BJ (cell line): ENCODE measurements at regions not wholly inside any gene's neighbourhood (a gene's known extent, or its start where the extent isn't known, plus 50 kb on each side); places are given as distances from the start of the nearest gene placed in this dataset.

ENCODE experiments used
- CTCF ChIA-PET: fragments of 350-600 bp; formaldehyde crosslinking; extraction: SDS; loops from one replicate; lab custom pipeline; 2021; ENCODE audit warnings: antibody characterized with exemption, inconsistent platforms; lab: Yijun Ruan, JAX
- POLR2A ChIA-PET: fragments of 300-600 bp; sonication (Branson Sonifier 250); formaldehyde crosslinking; extraction: SDS; loops from one replicate; lab custom pipeline; 2021; ENCODE audit warnings: antibody characterized with exemption; lab: Charles Lee
- DNase-seq: peaks from one replicate; pipeline ENCODE4 v3.0.0-alpha.2; 2011; ENCODE audit warnings: low read depth
- H3K27me3 ChIP-seq: 2 replicates; pipeline ENCODE4 v1.6.0; 2011; ENCODE audit warnings: low read length; ENCODE audit not compliant: control insufficient read depth, insufficient read depth
- H3K36me3 ChIP-seq: 2 replicates; pipeline ENCODE4 v1.5.1; 2011; ENCODE audit warnings: low read length; ENCODE audit not compliant: control insufficient read depth, insufficient read depth
- H3K4me3 ChIP-seq: 2 replicates; pipeline ENCODE4 v1.5.1; 2011; ENCODE audit warnings: low read depth, mild to moderate bottlenecking, control low read depth, low read length
- CTCF ChIP-seq: IDR thresholded peaks from 2 replicates; pipeline ENCODE4 v1.5.1; 2011; ENCODE audit warnings: low read depth, mild to moderate bottlenecking, control low read depth, inconsistent platforms, low read length, moderate library complexity; ENCODE audit not compliant: insufficient read depth

- no peak for TF ChIP-seq CTCF
- ChIA-PET CTCF (interaction anchor here (1.0 kb wide), 1 partner anchor 53 kb away, joined by 3 read pairs; no protein-coding TSS in a partner anchor), POLR2A (no interaction called here)
- Histone ChIP-seq H3K36me3 (no peaks in the 10 kb centered on the region), H3K4me3 (no peak overlapping the region), H3K27me3 (no peaks in the 10 kb centered on the region)
- no peak for DNase-seq
These were observed 197.2 kb upstream of the NUDT4 start for GRCh38 chr12:93180566-93180965.

GRCh38 chr12:93181409-93181965, 196.2 kb upstream of the NUDT4 start:
- no peaks in the 10 kb centered on the region for H3K36me3 ChIP-seq
- no peak overlapping the region for H3K4me3 ChIP-seq
- no peak for DNase-seq
- TF ChIP-seq CTCF = no peak
- ChIA-PET CTCF (no interaction called here), POLR2A (no interaction called here)
- no peaks in the 10 kb centered on the region for H3K27me3 ChIP-seq

GRCh38 chr12:93183940-93184671, 193.6 kb upstream of the NUDT4 start:
- no peak overlapping the region for H3K4me3 ChIP-seq
- CTCF ChIA-PET = no interaction called here
- H3K36me3 ChIP-seq = no peaks in the 10 kb centered on the region
- no peaks in the 10 kb centered on the region for H3K27me3 ChIP-seq
- no peak for TF ChIP-seq CTCF
- DNase-seq = no peak
- POLR2A ChIA-PET = no interaction called here

- POLR2A ChIA-PET = no interaction called here
- H3K36me3 ChIP-seq = no peaks in the 10 kb centered on the region
- TF ChIP-seq CTCF = no peak
- DNase-seq = no peak
- H3K4me3 ChIP-seq = no peak overlapping the region
- CTCF ChIA-PET = no interaction called here
- H3K27me3 ChIP-seq = no peaks in the 10 kb centered on the region
These were observed 192.9 kb upstream of the NUDT4 start for GRCh38 chr12:93184672-93185368.

GRCh38 chr12:93185369-93185741, 192.4 kb upstream of the NUDT4 start:
- Histone ChIP-seq H3K27me3 (no peaks in the 10 kb centered on the region), H3K4me3 (no peak overlapping the region), H3K36me3 (no peaks in the 10 kb centered on the region)
- DNase-seq = no peak
- ChIA-PET POLR2A (no interaction called here), CTCF (no interaction called here)
- TF ChIP-seq CTCF = no peak
